HT1080 (cell line): ENCODE measurements at regions not wholly inside any gene's neighbourhood (a gene's known extent, or its start where the extent isn't known, plus 50 kb on each side); places are given as distances from the start of the nearest gene placed in this dataset.
A peak's percentile ranks its signal among the peaks of the same experiment; 100 is the strongest.
"Not testable (repeated sequence)": the region's sequence is repeated elsewhere in the genome, so short reads cannot be mapped to it uniquely, and the experiment has no call there.

Source experiments
- DNase-seq: peaks from one replicate; pipeline ENCODE4 v3.0.0-alpha.2; 2015; ENCODE audit warnings: low read depth

GRCh38 chr1:157409927-157410326 lies 142.4 kb downstream of the FCRL5 start:
- DNase-seq: no peak

DNA sequence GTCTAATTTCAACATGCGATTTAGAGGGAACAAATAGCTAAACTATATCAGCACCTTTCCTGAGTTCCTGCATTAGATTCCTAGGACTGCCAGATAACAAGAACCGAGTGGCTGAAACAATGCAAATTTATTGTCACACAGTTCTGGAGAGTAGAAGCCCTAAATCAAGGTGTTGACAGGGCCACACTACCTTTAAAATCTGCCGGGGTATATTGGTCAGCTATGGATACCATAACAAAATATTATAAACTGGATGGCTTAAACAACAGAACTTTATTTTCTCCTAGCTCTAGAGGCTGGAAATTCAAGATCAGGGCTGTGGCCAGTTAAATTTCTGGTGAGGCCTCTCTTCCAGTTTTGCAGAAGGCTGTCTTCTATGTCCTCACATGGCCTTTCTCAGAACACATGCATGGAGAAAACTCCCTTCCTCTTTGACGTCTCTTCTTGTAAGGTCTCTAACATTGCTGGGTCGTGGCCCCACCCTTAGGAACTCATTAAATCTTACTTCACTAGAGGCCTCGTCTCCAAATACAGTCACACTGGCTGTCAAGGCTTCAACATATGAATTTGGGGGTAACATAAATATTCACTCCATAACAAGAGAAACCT lies 144.3 kb downstream of the FCRL5 start:
- DNase-seq: no peak

DNA sequence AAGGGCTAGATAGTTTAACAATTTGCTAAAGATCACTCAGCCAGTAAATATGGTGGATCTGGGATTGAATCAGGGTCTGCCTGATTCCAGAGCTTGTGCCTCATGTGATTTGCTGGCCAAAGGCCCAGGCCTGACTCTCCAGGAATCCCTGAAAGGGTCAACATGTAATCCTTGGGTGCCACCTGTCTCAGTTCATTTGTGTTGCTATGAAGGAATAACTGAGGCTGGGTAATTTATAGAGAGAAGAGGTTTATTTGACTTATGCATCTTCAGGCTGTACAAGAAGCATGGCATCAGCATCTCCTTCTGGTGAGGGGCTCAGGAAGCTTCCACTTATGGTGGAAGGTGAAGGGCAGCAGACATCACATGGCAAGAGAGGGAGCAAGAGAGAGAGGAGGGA lies 144.9 kb downstream of the FCRL5 start:
- no peak for DNase-seq

DNA sequence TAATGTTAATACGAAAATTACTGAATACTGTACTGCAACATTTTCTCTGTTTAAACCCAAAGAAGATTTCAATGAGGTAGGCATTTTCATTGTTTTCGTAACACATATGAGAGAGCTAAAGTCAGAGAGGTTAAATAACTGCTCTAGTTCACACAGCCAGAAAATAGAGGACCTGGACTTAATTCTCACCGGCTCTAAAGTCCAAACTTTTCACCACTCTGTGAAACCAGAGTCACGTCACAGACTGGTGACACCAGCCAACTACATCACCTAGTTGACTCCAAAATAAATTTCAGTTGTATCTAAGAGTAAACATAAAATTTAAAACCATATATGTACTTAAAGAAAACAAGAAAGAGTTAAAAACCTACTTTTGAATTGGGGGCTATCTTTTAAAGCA lies 146.7 kb downstream of the FCRL5 start:
- DNase-seq: no peak

DNA sequence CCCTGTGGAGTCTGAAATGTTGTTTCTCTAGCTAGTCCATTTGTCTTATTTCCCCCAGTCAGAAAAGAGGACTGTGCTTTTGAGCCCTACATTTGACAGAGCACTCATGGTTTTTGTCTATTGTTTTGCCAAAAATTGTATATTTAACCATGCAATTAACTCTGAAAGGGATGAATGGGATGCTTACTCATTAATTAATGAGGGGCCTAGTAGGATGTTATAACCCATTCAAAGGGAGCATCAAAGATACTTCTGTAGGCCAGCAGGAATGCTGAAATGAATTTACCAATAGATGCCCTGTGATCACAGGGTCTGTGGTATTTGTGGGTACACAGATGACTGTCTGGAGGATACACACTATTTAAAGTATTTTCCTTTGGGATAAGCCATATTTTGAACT lies 147.7 kb downstream of the FCRL5 start:
- no peak for DNase-seq

- no peak for DNase-seq
Measured at GRCh38 chr1:157404063-157404501, 148.2 kb downstream of the FCRL5 start.

- DNase-seq: no peak
Measured at GRCh38 chr1:157403608-157404007, 148.7 kb downstream of the FCRL5 start.

DNA sequence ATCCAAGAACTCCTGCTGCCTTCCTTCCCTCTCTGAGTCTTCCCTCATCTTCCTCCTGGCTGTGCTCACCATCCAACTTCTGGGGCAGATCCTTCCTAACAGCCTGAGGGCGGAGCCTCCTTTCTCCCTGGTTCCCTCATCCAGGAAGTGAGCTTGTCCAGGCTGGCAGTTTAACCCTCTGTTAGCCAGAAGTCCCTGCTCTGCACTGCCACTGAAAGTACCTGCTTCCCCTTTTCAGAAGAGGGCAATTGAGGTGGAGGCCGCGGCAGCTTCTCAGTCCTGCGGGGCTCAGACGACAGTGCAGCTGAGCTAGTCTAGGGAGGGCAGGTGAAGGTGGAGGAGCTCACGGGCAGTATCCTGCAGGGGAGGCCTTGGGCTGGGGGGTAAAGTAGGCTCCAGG lies 149.1 kb downstream of the FCRL5 start:
- peak; percentile 59 for DNase-seq

- no peak for DNase-seq
Measured at GRCh38 chr1:157400766-157401165, 151.5 kb downstream of the FCRL5 start.

DNA sequence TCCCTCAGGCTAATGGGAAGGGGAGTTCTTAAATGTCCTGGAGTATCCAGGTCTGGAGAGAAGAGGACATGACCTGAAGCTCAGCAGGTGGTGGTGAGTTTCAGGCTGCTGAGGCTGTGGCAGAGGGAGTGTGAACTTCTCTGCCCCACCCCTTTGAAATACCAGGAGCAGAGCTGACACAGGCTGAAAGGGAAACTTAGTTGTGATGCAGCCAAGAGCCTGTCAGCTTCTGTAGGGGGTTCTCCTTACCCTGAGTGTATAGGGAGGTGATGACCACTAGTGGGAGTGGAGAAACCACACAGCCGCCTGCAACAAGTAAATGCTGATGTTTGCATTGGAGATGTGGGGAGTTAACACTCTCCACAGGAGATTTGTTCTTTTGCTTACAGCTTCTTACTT lies 152.3 kb downstream of the FCRL5 start:
- peak; percentile 13 for DNase-seq

- DNase-seq: no peak
Measured at GRCh38 chr1:157399343-157399983, 152.9 kb downstream of the FCRL5 start.

GRCh38 chr1:157390651-157391050 lies 161.7 kb downstream of the FCRL5 start:
- peak; percentile 89 for DNase-seq

DNA sequence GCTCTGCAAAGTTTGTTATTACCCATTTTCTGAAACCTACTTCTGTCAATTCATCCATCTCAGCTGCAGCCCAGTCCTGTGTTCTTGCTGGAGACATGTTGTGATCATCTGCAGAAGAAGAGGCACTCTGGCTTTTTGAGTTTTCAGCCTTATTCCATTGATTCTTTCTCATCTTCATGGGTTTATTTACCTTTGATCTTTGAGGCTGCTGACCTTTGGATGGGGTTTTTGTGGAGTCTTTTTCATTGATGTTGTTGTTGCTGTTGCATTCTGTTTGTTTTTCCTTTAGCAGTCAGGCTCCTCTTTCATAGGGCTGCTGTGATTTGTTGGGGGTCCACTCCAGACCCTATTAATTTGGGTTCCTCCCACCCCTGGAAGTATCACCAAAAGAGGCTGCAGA lies 164.3 kb downstream of the FCRL5 start:
- DNase-seq: no peak

DNA sequence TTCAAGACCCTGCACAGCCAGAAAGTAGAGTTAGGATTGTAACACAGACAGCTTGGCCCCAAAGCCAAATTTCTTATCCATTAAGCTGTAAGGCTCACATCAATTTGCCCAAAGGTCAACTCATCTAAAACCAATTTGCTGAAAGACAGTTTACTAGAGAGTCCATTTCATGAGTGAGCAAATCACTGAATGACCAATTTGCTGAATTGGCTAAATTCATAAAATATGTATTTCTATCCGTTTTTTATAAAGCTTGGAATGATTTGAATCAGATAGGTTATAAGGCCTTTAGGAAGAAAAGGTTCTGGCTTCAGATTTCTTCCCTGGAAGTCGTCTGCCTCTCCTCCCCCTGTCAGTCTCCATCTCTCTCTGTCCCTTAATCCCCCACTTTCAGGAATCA lies 168.1 kb downstream of the FCRL5 start:
- DNase-seq: no peak

DNA sequence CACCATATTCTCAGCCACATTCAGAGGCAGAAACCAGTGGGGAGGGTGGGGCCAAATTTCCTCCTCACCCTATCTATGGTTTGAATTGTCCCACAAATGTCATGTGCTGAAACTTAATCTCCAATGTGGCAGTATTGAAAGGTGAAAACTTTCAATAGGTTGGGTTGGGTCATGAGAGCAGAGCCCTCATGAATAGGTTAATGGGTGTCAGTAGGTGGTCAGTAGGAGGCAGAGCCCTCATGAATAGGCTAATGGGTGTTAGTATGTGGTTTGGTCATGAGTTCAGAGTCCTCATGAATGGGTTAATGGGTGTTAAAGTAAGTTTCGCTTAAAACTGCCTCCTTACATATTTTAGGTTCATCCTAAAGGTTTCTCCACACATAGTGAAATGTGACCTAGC lies 170.0 kb downstream of the FCRL5 start:
- no peak for DNase-seq

DNA sequence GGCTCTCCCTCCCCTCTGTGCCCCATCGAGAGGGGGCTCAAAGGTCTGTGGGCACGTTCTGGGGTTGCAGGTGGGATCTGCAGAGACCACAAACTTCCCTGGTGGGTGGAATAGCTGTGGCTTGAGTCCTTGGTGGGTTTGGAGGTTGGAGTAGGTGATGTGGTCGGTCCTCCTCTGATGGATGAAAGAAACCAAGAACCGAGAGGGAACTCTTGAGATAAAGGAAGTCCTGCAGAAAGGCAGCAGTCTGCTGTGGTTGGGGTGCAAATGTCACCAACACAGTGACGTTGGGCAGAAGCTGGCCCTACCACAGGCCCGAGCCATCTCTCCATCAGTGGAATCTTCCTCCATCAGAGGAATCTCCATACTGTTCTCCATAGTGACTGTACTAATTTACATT lies 171.8 kb downstream of the FCRL5 start:
- no peak for DNase-seq

DNA sequence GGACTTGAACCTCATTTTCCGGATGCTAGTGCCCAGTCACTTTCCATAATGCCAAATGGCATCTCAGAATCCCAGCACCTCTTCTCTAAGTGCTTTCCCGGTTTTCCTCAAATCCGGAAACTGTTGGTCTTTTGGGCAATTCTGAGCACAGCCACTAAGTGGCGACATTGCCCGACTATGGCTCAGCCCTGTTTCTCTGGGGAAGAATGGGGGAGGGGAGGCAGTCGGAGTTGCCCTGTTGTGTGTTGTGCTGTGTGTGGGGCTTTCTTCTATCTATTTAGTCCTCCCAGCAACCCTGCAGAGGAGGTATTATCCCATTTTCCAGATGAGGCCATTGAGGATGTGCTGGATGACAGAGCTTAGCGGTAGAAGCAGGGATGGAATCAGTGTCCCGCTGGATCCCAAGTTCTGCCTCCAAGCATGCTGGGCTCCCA lies 175.0 kb downstream of the FCRL5 start:
- peak; percentile 60 for DNase-seq

GRCh38 chr1:157376681-157377080 lies 175.6 kb downstream of the FCRL5 start:
- no peak for DNase-seq

GRCh38 chr1:157372311-157372710 lies 180.0 kb downstream of the FCRL5 start:
- not testable (repeated sequence) for DNase-seq

DNA sequence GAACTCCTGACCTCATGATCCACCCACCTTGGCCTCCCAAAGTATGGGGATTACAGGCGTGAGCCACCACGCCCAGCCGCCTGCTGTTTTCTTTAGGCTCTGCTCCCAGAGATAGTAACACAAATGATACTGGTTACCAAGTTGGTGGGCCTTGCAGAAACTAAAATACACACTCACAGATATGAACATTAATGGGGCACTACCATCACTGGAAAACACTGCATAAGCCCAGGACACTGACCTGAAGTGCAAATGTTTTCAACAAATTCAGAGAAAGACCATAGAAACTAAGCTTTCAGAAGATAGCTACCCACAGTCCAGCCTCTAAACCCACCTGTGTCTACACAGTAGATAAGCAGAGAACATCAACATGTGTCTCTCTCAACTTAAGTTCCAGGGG lies 180.5 kb downstream of the FCRL5 start:
- DNase-seq: no peak

GRCh38 chr1:157371221-157371620 lies 181.1 kb downstream of the FCRL5 start:
- DNase-seq: no peak

DNA sequence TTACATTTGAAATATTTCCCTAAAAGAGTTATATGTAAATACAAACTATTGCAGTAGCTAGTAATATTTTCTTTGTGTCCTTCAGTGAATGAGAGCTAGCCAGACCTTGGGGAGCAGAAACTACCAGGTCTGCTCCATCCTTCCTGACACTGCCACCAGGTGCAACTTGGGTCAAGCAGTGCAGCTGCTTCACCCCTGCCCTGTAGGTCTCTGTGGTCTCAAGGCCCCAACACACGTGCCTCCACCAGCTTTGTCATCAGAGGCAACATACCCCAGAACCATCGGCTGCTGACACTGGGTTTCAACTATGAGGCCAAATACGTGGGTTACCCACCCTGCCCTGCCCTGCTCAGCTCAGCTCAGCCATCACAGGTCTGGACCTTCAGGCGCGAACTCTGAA lies 181.6 kb downstream of the FCRL5 start:
- no peak for DNase-seq

GRCh38 chr1:157369808-157370521 lies 182.3 kb downstream of the FCRL5 start:
- peak; percentile 51 for DNase-seq
